ENCODE measurements at regions not wholly inside any gene's neighbourhood (a gene's known extent, or its start where the extent isn't known, plus 50 kb on each side); places are given as distances from the start of the nearest gene placed in this dataset.

DNA sequence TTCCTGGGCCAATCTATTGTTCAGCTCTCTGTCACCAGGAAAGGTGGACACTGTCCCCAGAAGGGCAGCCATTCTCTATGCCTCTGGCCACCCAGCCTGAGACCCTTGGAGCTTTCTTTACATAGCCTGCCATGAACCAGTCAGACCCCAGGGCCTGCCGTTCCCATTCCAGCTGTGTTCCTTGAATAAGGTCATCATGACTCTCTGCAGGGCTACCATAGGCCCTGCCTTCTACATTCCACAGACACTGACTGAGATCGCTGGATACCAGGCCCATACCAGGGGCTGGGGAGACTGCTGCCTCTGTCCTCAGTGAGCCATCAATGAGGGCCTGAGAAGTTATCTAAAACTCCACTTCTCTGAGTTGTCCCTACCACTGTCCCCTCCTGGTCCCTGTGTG lies 75.5 kb downstream of the SYNE3 start:
- DNase-seq = no peak

DNA sequence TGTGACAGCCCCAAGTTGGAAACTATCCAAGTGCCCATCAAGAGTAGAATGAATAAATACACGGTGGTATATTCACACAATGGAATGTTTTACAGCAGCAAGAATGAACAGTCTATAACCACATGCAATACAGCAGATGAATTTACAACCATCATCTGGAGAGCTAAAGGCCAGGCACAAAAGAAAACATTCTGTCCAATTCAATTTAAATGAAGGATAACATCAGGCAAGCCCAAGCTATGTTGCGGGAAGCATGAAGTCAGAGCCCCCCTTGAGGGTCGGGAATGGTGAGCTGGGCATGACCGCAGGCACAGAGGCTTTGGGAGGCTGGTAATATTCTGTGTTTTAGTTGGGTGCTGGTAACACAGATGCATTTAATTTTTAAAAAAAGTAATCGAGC lies 76.0 kb downstream of the SYNE3 start:
- DNase-seq = no peak

DNA sequence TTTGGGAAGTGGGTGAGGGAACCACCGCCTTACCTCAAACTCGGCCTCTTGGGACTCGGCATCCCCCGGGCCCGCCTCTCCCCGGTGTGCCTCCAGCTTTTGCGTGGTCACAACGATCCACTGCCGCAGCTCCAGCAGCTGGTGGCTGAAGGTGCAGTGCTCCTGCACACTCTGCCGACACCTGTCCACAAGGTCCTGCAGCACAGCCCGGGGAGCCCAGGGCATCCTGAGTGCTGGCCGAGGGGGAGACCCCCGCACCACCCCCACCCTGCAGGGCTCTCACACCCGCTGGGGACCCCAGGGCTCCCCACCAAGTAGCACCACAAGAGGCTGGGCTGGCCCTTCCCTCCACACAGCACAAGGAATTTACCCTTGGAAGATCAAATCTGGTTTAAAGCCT lies 76.6 kb downstream of the SYNE3 start:
- no peak for DNase-seq

DNA sequence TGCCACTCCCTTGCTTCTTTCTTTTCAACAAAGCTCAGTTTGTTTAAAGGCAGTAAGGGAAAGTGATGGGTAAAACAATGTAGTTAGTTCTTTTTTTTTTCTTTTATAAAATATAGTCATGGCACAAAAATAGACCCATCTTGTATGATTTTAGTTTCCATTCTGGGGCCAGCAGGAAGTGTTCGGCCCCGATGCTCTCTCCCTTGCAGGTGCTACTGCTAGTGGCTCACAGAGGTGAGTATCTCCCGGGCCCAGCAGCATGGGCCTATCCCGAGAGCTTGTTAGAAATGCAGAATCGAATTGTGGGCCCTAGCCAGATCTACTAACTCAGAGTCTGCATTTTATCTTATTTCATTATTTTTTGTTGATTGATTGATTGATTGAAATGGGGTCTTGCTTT lies 78.7 kb downstream of the SYNE3 start:
- no peak for DNase-seq

DNA sequence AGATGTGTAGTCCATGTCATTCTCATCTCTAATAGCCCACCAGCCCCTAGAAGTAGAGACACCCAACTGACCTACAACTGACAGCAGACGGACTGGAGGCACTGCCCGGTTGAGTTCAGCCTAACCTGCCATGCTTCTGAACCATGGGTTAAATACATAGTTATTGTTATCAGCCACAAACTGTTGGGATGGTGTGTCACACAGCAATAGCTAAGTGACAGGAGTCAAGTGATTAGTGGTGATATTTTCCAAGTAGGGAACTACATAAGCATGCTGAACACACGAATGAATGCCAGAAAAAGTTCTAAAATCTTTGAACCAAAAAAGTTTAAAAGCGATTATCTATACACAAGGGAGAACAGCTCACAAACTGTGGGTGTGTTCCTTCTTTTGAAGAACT lies 80.1 kb downstream of the SYNE3 start:
- DNase-seq = no peak

DNA sequence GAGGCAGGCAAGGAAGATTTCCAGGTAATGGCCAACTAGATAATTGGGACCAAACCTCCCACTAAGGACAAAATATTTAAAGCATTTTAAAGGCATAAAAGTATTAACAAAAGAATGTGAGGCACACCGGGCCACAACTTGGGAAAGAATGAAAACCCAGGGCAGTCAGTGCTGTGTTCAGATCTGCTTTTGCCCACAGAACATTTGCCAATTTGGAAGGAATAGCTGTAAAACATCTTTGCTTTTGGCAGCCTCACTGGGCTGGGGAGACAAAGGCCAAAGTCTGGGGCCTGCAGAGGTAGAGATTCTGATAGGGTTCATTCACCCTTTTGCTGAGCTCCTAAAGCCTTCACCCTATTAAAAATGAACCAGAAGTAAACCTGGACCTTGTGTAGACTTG lies 82.3 kb downstream of the SYNE3 start:
- no peak for DNase-seq

DNA sequence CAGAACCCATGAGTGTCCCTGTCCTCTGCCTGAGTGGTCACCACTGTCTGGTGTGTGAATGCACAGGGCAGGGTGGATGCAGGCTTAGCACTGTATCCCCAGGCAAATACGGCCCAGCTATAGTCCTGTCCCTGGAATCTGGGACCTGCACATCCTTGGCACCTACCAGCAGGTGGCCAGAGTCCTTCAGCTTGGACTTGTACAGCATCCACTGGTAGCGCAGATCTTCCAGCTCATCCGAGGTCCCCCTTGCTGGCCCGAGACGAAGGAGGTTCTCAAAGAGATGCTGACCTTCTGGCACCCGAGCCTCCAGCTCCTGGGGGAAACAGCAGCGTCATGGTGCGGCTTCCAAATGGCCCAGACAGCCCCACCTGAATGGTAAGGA lies 83.4 kb downstream of the SYNE3 start:
- no peak for DNase-seq

DNA sequence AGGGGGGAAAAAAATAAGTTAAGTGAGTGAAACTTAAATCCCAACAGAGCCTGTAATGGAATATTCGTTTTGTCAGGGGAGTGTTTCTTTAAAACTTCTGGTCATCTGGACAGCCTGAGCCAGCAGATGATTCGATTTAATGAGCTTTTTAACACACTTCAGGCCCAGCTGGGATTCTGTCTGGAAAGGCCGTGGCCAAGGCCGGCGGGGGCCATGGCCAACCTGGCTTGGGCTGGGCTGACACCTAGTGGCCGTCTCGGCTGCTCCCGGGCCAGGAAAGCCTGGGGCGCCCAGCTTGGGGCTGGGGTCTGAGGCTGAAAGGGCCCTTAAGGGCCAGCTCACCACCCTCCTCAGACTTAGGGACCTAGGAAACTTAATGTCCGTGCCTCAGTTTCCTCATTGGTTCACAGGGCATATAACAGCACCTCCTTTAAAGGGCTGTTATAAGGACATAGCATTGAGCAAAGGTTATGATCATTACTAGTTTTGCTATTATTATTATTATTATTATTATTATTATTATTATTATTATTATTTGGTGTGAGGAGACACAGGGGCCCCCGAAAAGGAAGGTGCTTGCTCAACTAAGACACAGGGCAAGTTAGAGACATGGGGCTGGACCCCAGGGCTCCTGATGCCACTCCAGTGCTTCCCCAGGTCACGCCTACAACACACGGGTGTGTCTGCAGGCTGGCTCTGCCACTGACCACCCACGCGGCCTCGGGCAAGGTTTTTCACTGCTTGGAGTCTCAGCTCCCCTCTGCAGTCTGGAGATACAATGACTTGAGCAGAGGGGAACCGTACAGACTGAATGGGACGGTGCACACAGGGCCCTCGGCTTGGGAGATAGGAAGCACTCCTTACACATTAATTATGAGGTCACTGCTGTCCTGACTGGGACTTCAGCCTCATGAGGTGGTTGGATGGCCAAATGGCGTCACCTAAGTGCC lies 84.0 kb downstream of the SYNE3 start:
- peak; percentile 69 for DNase-seq

DNA sequence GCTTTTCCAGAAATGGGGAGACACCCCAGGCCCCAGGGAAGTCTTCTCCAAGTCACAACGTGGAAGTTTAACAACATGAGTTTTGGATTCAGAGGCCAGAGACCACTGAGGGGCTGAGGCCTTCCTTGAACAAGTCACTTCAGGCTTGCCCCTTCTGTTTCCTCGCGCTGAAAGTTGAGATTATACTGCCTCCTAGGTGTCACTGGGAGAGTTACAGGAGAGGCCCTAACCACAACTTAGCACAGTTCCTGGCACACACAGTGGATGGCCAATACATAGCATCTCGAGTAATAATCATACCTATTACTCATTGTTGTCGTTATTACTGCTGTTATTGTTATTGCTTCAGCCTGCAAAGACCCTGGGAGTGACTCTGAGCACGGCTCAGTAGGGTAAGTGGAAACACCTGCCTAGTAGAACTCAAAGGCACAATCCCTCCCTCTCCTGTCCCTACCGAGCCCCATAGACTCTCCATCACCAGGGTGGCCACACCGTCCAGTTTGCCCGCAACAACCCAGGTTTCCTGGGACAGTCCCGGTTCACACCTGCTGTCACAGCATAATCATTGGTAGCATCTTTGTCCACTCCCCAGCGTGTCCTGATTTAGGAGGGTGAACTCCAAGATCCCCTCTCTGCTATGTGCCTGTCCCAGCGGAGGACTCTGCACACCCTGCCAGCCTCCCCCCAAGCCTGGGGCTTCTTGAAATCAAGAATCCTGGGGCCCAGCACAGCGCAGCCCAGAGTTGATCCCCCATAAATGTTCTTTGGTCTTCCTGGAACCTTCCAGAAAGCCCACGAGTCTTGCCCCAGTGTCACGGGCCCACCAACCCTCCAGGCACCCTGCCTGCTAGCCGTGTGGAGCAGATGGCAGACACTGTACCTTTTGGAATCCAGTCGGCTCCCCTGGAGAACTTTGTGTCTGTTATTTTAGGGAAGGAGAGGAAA lies 85.0 kb downstream of the SYNE3 start:
- peak; percentile 48 for DNase-seq

DNA sequence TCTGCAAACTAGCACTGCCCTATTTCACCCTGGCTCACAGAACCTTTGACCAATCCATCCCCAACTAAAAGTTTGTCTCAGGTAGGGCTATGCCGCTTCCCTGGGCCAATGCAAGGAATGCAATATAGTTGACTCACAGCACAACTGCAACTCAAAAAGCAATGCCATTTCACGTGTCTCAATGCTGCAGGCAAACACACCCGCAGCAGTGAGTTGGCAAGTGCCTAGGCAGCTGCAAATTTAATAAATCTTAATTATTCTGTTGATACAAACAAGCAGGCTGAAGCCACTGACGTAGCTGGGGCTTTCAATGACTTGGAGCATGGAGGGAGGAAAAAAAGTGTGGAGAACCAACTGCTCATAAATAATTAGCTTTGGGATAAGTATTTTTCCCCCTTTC lies 87.9 kb downstream of the SYNE3 start:
- no peak for DNase-seq

DNA sequence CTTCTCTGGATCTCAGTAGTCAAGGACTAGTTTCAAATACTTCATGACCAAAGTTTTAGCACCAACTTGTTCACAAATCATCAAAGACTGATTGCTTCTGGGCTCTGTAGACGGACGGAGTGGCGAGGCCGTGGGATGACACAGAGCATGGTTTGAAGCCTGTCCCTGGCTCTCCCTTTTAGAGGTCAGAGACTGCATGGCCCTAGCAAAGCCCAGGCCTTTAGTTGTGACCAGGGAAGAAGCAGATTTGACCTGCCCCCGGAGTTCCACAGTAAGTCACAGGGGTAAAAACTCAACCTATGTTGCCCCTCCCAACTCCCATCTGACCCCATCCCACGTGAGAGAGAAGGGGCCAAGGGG lies 90.4 kb downstream of the SYNE3 start:
- no peak for DNase-seq

DNA sequence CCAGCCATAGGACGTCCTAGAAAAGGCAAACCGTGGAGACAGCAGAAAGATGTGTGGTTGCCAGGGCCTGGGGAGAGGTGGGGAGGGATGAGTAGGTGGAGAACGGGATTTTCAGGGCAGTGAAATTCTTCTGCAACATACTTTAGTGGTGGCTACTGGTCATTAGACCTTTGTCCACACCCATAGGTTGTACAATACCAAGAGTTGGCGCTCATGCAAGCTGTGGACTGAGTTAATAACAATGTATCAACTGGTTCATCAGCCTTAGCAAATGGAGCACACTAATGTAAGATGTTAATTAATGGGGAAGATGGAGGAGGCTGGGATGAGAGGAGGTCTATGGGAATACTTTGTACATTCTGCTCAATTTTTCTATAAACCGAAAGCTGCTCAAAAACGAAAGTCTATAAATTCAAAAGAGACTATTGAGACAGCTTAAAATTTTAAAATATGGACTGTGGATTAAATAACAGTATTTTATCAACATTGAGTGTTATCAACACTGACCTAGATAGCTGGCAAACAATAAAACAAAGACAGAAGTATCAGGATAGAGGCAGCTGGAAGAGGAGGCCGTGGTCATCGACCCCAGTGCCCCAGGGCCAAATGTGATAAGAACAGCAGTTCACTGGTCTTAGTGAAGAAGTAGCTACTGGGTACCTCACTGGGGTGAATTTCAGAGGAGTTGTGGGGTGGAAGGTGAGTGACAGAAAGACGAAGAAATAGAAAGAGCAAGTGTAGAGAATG lies 90.9 kb downstream of the SYNE3 start:
- no peak for DNase-seq

DNA sequence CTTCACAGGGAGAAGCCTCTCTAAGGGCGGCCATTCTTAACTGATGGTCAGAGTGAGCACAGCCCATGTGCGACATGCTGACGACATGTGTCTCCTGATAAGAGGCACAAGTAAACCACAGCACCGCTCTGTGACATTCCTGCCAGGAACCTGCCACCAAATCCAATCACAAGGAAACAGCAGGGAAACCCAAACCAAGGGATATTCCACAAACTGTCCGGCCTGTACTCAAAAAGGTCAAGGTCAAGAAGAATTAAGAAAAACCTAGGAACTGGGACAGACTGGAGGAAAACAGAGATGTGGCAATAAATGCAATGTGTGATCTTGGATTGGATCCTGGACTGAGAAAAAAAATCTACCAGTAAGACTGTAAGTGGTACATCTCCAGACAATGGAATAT lies 91.9 kb downstream of the SYNE3 start:
- no peak for DNase-seq

DNA sequence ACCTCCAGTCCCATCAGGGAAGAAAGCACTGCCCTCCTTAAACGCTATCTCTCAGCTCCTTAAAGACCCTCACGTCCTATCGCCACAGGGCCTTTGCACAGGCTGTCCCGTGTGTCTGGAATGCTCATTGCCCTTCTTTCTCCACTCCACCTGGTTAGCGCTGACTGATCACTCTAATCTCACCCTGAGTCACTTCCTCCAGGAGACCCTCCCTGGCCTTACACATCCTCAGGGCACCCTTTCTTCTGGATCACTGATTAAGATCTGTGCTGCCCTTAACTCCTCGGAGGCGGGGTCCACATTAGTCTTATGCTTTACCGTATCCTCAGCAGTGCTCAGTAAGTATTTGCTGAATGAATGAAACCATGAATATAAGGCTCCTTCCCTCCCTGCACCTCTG lies 94.7 kb downstream of the SYNE3 start:
- no peak for DNase-seq

DNA sequence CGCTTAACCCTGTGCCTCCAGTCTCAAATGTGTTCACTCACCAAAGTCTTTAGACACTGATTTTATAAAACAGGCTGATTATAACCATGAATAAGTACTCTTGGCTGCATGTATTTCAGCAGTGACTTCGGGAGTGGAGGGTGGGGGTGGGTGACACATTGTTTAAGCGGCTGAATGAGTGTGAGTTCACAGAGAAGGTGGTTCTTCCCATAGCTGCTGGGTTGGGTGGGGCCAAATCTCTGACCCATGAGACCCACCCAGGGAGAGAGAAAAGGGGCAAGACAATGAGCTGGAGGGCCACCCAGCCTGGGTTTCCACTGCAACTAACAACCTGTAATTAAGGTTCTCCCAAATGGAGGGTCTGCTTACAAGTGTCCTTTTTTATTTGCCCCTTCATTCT lies 96.4 kb downstream of the SYNE3 start:
- DNase-seq = no peak

DNA sequence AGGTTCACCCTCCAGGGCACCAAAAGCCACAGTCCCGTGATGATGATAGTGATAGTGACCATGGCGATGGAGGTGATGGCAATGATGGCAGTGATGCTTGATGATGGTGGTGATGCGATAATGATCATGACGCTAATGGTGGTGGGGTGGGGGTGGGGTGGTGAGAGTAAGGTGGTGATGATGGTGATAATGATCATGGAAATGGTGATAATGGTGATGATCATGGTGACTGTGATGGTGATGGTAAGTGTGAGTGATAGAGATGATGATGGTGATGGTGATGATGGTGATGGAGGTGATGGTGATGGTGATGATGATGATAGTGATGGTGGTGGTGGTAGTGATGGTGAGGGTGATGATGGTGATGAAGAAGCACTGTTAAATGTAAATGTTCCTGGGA lies 96.9 kb downstream of the SYNE3 start:
- DNase-seq = no peak

DNA sequence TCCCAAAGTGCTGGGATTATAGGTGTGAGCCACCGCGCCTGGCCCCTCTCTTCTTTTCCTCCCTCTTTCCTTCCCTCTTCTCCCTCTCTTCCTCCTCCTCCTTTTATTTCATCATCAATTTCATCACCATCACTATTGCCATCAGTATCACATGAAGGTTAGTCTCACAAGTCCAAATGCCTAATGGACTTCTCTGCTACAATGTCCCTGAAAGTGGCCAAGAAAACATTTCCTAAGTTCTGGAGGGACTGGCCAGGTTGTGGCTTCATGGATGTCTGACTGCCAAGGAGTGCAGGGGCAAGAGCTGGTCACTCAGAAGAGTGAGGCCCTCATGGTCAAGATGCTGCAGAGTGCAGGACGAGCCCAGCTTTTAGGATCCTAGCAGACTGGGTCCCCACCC lies 97.6 kb downstream of the SYNE3 start:
- no peak for DNase-seq

DNA sequence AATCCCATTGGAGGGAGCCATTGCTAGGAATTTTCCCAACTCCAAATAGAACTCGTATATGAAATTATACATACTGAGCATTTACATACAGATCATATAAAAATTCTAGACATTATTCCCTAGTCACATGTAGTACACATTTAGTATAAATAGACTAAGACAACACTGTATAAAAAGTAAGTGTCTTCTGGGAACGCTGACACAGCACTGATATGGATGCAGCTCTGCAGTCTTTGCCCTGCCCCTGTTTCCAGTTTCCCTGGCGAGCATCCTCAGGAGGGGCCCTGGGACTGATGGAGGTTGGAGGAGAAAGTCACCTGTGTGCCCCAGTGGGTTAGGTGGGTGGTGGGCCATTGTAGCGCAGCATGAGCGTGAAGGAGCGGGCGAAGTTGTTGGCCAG lies 97.8 kb upstream of the CLMN start:
- no peak for DNase-seq

DNA sequence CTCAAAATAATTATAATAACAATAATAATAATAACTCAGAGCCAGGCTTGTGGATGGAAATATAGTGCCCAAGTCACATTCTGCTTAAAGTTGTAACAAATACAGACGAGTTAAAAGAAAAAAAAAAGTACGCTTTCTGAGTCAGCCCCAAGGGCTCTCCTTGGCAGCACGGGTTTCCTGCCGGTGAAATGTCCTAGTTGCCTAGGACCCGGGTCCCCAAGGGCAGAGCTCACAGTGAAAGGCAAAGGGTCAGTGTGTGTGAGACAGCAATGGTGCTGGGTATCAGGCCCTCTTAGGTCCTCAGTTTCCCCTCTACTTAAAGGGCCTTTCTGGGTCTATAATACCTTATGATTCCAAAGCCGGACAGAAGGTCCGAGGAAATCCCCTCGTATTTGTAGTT lies 96.3 kb upstream of the CLMN start:
- no peak for DNase-seq

DNA sequence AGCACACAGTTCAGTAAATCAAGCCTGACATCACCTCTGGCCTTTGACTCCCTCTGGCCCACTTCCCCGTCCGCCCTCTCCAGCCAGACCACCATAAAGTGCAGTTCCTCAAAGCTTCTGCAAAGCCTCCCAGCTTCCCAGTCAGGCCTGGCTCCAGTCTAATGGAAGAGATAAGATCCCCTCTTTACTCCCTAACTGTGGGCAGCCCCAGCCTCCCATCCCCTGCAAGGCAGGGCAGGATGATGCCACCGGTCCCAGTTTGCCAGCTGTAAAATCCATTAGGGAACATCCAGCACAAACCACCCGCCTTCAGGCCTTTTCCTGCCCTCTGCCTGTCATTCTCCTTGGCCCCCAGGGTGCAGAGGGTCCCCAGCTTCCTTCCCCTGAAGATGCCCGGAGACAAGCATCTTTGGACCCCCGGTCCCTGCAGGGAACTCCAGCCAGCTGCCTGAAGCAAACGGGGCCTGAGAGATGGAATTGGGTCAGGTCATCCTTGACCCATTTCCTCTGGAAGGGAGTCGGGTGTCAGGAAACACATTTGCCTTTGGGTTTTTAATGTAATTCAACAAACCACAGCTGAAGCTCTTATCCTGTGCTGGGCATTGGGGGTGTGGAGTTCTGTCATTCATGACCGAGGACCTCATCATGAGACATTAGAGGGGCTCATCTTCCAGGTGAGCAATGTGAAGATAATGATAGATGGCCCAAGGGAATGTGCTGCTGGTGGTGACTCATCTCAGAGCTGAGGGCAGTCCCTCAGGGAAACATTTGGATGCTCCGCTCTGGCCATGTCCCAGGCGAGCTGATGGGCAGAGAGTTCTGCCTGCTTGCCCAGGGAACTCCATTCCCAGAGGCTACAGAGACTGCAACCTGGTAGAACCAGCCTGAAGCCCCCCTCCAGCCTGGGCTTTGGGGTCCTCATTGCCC lies 93.8 kb upstream of the CLMN start:
- DNase-seq = no peak

DNA sequence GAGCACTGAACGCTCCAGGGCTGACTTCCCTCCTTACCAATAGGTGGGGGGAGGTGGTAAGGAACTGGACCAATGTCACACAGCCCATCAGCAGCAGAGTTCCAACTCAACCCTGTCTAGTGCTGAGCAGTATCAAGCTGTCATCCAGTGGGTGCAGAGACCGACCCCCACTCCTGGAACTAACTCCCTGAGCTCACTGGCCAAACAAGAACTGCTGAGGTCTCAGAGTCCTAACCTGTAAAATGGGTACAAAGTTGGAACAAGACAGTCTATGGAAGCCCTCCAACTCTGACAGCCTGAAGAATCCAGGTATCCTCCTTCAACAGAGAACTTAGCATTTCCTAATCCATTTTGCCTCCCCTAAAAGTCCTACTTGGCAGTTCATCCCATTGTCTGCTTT lies 91.1 kb upstream of the CLMN start:
- no peak for DNase-seq

Data from 8988T (cell line).